Nephron (organoid): ENCODE measurements at regions not wholly inside any gene's neighbourhood (a gene's known extent, or its start where the extent isn't known, plus 50 kb on each side); places are given as distances from the start of the nearest gene placed in this dataset.
A peak's percentile ranks its signal among the peaks of the same experiment; 100 is the strongest.

ENCODE experiments used
- H3K27ac Mint-ChIP-seq, 3 experiments: 2 replicates each; pipeline ENCODE4 v1.8.0; 2020; ENCODE audit warnings: mixed read lengths in 3 of 3, mild to moderate bottlenecking in 2 of 3, moderate library complexity in 1 of 3
- H3K27me3 Mint-ChIP-seq: 2 replicates; pipeline ENCODE4 v1.8.0; 2021; ENCODE audit warnings: low read depth, mild to moderate bottlenecking, moderate library complexity, mixed read lengths
- H3K36me3 Mint-ChIP-seq: 2 replicates; pipeline ENCODE4 v1.8.0; 2020; ENCODE audit warnings: low read depth, mixed read lengths
- H3K4me1 Mint-ChIP-seq: 2 replicates; pipeline ENCODE4 v1.8.0; 2020; ENCODE audit warnings: mixed read lengths
- H3K4me3 Mint-ChIP-seq, 3 experiments: 2 replicates each; pipeline ENCODE4 v1.8.0; 2020; ENCODE audit warnings: mild to moderate bottlenecking in 3 of 3, mixed read lengths in 3 of 3, moderate library complexity in 2 of 3
- H3K9me3 Mint-ChIP-seq: 2 replicates; pipeline ENCODE4 v1.8.0; 2020; ENCODE audit warnings: mixed read lengths
- TF ChIP-seq, protein P1 (sequence below), 3 experiments: fragments of 200-600 bp; sonication (generic); IDR thresholded peaks; one replicate each; pipeline ENCODE4 v1.5.0; 2021; ENCODE audit warnings: antibody characterized with exemption in 3 of 3; ENCODE audit not compliant: unreplicated experiment in 3 of 3

- H3K36me3 Mint-ChIP-seq, result no peaks in the 10 kb centered on the region
- H3K9me3 Mint-ChIP-seq, result peaks cover 3% of the 10 kb centered on the region
- H3K27ac Mint-ChIP-seq, result peak overlapping the region in 1 of 3 experiments; percentile 35
- no peak overlapping the region for H3K4me3 Mint-ChIP-seq
- no peaks in the 10 kb centered on the region for H3K27me3 Mint-ChIP-seq
- no peaks in the 10 kb centered on the region for H3K4me1 Mint-ChIP-seq
- TF ChIP-seq, protein P1, sequence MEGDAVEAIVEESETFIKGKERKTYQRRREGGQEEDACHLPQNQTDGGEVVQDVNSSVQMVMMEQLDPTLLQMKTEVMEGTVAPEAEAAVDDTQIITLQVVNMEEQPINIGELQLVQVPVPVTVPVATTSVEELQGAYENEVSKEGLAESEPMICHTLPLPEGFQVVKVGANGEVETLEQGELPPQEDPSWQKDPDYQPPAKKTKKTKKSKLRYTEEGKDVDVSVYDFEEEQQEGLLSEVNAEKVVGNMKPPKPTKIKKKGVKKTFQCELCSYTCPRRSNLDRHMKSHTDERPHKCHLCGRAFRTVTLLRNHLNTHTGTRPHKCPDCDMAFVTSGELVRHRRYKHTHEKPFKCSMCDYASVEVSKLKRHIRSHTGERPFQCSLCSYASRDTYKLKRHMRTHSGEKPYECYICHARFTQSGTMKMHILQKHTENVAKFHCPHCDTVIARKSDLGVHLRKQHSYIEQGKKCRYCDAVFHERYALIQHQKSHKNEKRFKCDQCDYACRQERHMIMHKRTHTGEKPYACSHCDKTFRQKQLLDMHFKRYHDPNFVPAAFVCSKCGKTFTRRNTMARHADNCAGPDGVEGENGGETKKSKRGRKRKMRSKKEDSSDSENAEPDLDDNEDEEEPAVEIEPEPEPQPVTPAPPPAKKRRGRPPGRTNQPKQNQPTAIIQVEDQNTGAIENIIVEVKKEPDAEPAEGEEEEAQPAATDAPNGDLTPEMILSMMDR (IDR thresholded peaks at IDR 0.05; ENCODE audit: unreplicated experiment in 3 of 3), result no peak
These were observed 82.4 kb upstream of the RNF32 start for GRCh38 chr7:156558198-156558597.

GRCh38 chr7:156556083-156556482 lies 84.5 kb upstream of the RNF32 start:
- no peaks in the 10 kb centered on the region for H3K4me1 Mint-ChIP-seq
- H3K4me3 Mint-ChIP-seq, result no peak overlapping the region
- H3K27me3 Mint-ChIP-seq, result no peaks in the 10 kb centered on the region
- no peaks in the 10 kb centered on the region for H3K9me3 Mint-ChIP-seq
- TF ChIP-seq, protein P1 (IDR thresholded peaks at IDR 0.05; ENCODE audit: unreplicated experiment in 3 of 3), result no peak
- no peak overlapping the region for H3K27ac Mint-ChIP-seq
- peaks cover under 1% of the 10 kb centered on the region for H3K36me3 Mint-ChIP-seq

GRCh38 chr7:156554488-156554887 lies 86.1 kb upstream of the RNF32 start:
- Mint-ChIP-seq H3K4me3 (no peak overlapping the region), H3K36me3 (peaks cover 4% of the 10 kb centered on the region), H3K4me1 (no peaks in the 10 kb centered on the region), H3K27me3 (peaks cover 1% of the 10 kb centered on the region), H3K9me3 (peaks cover 7% of the 10 kb centered on the region), H3K27ac (no peak overlapping the region)
- TF ChIP-seq, protein P1 (IDR thresholded peaks at IDR 0.05; ENCODE audit: unreplicated experiment in 3 of 3), result no peak

GRCh38 chr7:156549636-156550035 lies 90.9 kb upstream of the RNF32 start:
- peaks cover 12% of the 10 kb centered on the region for H3K9me3 Mint-ChIP-seq
- peaks cover 4% of the 10 kb centered on the region for H3K36me3 Mint-ChIP-seq
- no peak overlapping the region for H3K27ac Mint-ChIP-seq
- TF ChIP-seq, protein P1 (IDR thresholded peaks at IDR 0.05; ENCODE audit: unreplicated experiment in 3 of 3), result no peak
- H3K4me3 Mint-ChIP-seq, result no peak overlapping the region
- H3K4me1 Mint-ChIP-seq, result no peaks in the 10 kb centered on the region
- peaks cover 4% of the 10 kb centered on the region for H3K27me3 Mint-ChIP-seq

DNA sequence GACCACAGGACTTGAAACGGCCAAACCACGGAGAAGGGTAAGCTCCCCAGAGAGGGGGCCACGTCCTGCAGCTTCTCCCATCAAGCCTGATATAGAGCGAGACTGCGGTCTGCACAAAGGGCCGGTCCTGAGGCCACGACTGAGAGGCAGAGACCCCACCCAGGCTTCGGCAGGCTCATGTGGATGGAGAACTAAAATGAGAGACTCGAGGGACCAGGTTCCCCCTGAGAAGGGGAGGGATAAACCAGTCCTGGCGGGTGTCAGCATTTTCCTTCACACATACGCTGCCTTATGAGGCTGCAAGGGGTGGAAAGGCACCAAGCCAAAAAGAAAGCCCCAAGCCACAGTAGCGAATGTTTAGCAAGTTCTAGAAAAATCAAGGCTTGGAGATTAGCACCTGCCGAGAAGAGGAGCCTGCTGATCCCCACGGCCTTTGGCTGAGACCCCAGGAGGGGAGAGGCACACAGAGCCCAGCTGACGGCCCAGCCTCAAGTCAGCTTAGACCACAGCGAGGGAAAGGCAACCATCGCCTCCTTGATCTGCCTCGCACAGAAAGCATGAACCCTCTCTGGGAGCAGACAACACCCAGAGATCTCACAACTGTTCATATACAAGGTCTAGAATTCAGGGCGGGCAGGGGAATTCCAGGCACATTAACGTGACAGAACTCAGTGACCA lies 92.6 kb upstream of the RNF32 start:
- peaks cover 4% of the 10 kb centered on the region for H3K27me3 Mint-ChIP-seq
- TF ChIP-seq, protein P1 (IDR thresholded peaks at IDR 0.05; ENCODE audit: unreplicated experiment in 3 of 3), result no peak
- no peak overlapping the region for H3K4me3 Mint-ChIP-seq
- H3K27ac Mint-ChIP-seq, result no peak overlapping the region
- no peaks in the 10 kb centered on the region for H3K4me1 Mint-ChIP-seq
- peaks cover 12% of the 10 kb centered on the region for H3K9me3 Mint-ChIP-seq
- H3K36me3 Mint-ChIP-seq, result peaks cover 4% of the 10 kb centered on the region

- peaks cover 11% of the 10 kb centered on the region for H3K9me3 Mint-ChIP-seq
- H3K27me3 Mint-ChIP-seq, result peaks cover 11% of the 10 kb centered on the region
- H3K4me1 Mint-ChIP-seq, result no peaks in the 10 kb centered on the region
- TF ChIP-seq, protein P1 (IDR thresholded peaks at IDR 0.05; ENCODE audit: unreplicated experiment in 3 of 3), result no peak
- no peak overlapping the region for H3K4me3 Mint-ChIP-seq
- H3K27ac Mint-ChIP-seq, result no peak overlapping the region
- peaks cover 3% of the 10 kb centered on the region for H3K36me3 Mint-ChIP-seq
These were observed 94.6 kb upstream of the RNF32 start for GRCh38 chr7:156545979-156546378.
